ENCODE measurements at regions not wholly inside any gene's neighbourhood (a gene's known extent, or its start where the extent isn't known, plus 50 kb on each side); places are given as distances from the start of the nearest gene placed in this dataset.

DNA sequence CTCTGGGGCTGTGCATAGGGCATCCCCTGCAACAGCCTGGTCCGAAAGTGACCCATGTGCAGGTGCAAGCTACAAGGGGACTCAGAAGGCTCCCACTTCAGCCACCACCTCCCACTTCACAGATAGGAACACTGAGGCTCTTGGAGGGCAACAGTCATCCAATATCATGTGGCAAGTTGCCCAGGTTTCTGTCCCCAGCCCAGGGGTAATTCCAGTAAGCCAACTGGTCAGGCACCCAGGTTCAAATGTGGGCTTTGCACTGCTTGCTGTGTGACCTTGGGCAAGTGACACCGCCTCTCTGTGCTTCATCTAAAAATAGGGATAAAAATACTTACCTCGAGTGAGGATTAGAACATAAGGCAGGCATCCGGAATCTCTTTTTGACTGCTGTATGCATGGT lies 62.0 kb upstream of the SIRPA start:
- Histone ChIP-seq H3K36me3 (ENCODE audit: control insufficient read depth, insufficient read depth, low read length, severe bottlenecking) (no peaks in the 10 kb centered on the region), H3K4me3 (ENCODE audit: low read length) (no peak overlapping the region), H3K9ac (ENCODE audit: low read length) (no peak overlapping the region), H3K4me1 (ENCODE audit: control insufficient read depth, insufficient read depth, low read length) (peaks cover 12% of the 10 kb centered on the region), H3K9me3 (ENCODE audit: control insufficient read depth, low read length) (no peaks in the 10 kb centered on the region), H3K27me3 (replicated peaks; ENCODE audit: control insufficient read depth, insufficient read depth, low read length) (peaks cover 16% of the 10 kb centered on the region)
- no peak for DNase-seq (ENCODE audit: low read depth)

DNA sequence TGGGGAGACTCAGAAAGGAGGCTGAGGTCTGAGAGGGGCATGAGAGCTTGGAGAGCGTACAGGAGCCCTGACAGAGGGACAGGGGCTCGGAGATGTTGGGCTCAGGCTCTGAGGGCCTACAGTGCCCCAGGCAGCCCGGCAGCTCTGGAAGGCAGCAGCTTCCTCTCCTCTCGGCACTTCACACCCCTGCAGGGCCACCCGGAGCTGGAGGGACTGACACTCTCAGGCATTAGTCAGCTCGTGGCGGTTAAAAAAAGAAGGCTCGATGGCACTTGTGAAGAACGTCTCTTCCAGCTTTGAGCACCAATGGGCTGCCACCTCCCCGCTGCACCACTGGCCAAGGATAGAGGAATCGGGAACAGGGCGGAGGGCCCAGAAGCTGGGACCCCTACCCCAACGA lies 62.6 kb upstream of the SIRPA start:
- no peak overlapping the region for H3K9ac ChIP-seq (ENCODE audit: low read length)
- no peaks in the 10 kb centered on the region for H3K36me3 ChIP-seq (ENCODE audit: control insufficient read depth, insufficient read depth, low read length, severe bottlenecking)
- DNase-seq (ENCODE audit: low read depth) = no peak
- peaks cover 16% of the 10 kb centered on the region for H3K4me1 ChIP-seq (ENCODE audit: control insufficient read depth, insufficient read depth, low read length)
- no peaks in the 10 kb centered on the region for H3K9me3 ChIP-seq (ENCODE audit: control insufficient read depth, low read length)
- no peak overlapping the region for H3K4me3 ChIP-seq (ENCODE audit: low read length)
- H3K27me3 ChIP-seq (replicated peaks; ENCODE audit: control insufficient read depth, insufficient read depth, low read length) = peaks cover 16% of the 10 kb centered on the region

DNA sequence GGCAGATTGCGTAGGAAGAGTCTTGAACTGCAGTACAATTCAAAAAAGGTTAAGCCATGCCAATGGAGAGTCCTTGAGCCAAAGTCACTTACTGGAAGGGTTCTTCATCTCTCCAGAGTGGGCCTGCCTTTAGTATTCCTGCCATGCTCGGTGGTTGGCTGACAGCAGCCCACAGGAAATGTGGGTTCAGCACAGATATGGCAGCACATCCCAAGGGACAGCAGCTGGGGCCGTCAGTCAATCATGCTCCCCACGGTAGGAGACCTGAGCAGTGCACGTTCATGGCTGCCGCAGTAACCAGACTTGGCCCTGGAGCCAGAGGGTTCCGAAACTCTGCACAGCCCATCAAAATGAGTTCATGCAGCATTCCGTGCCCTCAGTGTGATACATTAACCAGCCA lies 63.6 kb upstream of the SIRPA start:
- Histone ChIP-seq H3K27me3 (replicated peaks; ENCODE audit: control insufficient read depth, insufficient read depth, low read length) (peaks cover 8% of the 10 kb centered on the region), H3K36me3 (ENCODE audit: control insufficient read depth, insufficient read depth, low read length, severe bottlenecking) (no peaks in the 10 kb centered on the region), H3K4me3 (ENCODE audit: low read length) (no peak overlapping the region), H3K4me1 (ENCODE audit: control insufficient read depth, insufficient read depth, low read length) (peaks cover 18% of the 10 kb centered on the region), H3K9ac (ENCODE audit: low read length) (no peak overlapping the region), H3K9me3 (ENCODE audit: control insufficient read depth, low read length) (no peaks in the 10 kb centered on the region)
- DNase-seq (ENCODE audit: low read depth) = no peak

DNA sequence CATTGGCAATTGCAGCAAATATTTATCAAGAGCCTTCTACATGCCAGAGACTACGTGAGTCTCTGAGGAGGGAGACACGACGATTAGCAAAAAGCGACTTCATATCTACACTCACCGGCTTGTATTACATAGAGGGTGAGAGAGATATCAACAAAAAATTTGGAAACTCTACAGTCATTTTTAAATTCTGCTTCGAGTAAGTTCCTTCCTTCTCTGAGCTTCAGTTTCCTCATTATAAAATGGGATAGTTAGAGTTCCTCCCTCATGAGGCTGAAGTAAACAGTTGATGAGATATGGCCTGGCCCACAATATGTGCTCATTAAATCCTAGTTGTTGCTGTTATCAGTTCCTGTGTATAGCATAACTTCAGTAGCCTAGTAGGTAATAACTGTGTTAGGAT lies 64.1 kb upstream of the SIRPA start:
- Histone ChIP-seq H3K27me3 (replicated peaks; ENCODE audit: control insufficient read depth, insufficient read depth, low read length) (peaks cover 8% of the 10 kb centered on the region), H3K4me1 (ENCODE audit: control insufficient read depth, insufficient read depth, low read length) (peaks cover 18% of the 10 kb centered on the region), H3K9me3 (ENCODE audit: control insufficient read depth, low read length) (no peaks in the 10 kb centered on the region), H3K9ac (ENCODE audit: low read length) (no peak overlapping the region), H3K4me3 (ENCODE audit: low read length) (no peak overlapping the region), H3K36me3 (ENCODE audit: control insufficient read depth, insufficient read depth, low read length, severe bottlenecking) (no peaks in the 10 kb centered on the region)
- no peak for DNase-seq (ENCODE audit: low read depth)

DNA sequence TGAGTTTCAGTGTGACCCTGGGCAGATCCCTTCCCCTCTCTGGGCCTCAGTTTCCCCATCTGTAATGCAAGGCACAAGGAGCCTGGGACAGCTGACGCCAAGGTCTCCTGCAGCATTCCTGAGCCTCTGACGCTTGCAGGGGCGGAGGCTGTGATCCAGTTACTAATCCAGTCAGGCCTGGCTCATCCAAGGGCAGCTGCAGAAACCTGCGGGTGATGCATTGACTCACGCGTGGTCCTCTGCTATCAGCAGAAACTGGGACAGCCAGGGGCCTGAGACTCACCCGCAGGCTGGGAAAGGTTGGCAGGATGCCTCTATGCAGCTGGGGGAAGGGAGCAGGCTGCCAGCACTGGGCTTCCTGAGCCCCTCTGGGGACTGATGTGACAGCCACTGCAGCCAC lies 65.0 kb upstream of the SIRPA start:
- peak; percentile 84 for DNase-seq (ENCODE audit: low read depth)
- Histone ChIP-seq H3K27me3 (replicated peaks; ENCODE audit: control insufficient read depth, insufficient read depth, low read length) (peaks cover 8% of the 10 kb centered on the region), H3K4me1 (ENCODE audit: control insufficient read depth, insufficient read depth, low read length) (peaks cover 22% of the 10 kb centered on the region), H3K36me3 (ENCODE audit: control insufficient read depth, insufficient read depth, low read length, severe bottlenecking) (no peaks in the 10 kb centered on the region), H3K4me3 (ENCODE audit: low read length) (no peak overlapping the region), H3K9ac (ENCODE audit: low read length) (no peak overlapping the region), H3K9me3 (ENCODE audit: control insufficient read depth, low read length) (no peaks in the 10 kb centered on the region)

DNA sequence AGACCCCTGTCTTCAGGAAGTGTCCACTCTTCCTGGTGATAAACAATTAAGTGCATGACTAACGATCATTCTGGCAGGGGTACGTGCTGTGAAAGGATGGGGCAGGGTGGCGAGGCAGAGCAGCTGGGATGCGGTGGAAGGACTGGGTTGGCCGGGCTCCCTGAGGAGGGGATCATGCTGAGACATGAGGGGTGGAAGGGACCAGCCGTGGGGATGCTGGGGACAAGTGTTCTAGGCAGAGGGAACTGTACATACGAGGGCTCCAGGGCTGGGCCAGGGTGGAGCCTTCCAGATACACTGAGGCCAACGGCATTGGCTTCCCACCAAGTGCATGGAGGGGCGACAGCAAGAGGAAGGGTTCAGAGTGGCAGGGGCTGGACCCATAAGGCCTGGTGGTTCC lies 65.7 kb upstream of the SIRPA start:
- no peaks in the 10 kb centered on the region for H3K9me3 ChIP-seq (ENCODE audit: control insufficient read depth, low read length)
- no peak overlapping the region for H3K9ac ChIP-seq (ENCODE audit: low read length)
- peaks cover 25% of the 10 kb centered on the region for H3K4me1 ChIP-seq (ENCODE audit: control insufficient read depth, insufficient read depth, low read length)
- no peak for DNase-seq (ENCODE audit: low read depth)
- H3K4me3 ChIP-seq (ENCODE audit: low read length) = no peak overlapping the region
- peaks cover 5% of the 10 kb centered on the region for H3K27me3 ChIP-seq (replicated peaks; ENCODE audit: control insufficient read depth, insufficient read depth, low read length)
- H3K36me3 ChIP-seq (ENCODE audit: control insufficient read depth, insufficient read depth, low read length, severe bottlenecking) = no peaks in the 10 kb centered on the region

DNA sequence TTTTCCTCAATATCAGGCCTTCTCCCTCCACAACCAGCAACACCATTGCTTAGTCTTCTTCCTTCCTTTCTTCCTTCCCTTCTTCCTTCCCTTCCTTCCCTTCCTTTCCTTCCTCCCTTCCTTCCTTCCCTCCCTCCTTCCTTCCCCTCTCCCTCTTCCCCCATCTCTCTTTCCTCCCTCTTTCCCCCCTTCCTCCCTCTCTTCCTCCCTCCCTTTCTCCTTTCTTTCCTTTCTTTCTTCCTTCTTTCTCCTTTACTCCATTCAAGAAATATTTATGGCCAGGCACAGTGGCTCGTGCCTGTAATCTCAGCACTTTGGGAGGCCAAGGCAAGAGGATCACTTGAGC lies 66.4 kb upstream of the SIRPA start:
- Histone ChIP-seq H3K4me3 (ENCODE audit: low read length) (no peak overlapping the region), H3K4me1 (ENCODE audit: control insufficient read depth, insufficient read depth, low read length) (peaks cover 25% of the 10 kb centered on the region), H3K9ac (ENCODE audit: low read length) (no peak overlapping the region), H3K36me3 (ENCODE audit: control insufficient read depth, insufficient read depth, low read length, severe bottlenecking) (no peaks in the 10 kb centered on the region), H3K27me3 (replicated peaks; ENCODE audit: control insufficient read depth, insufficient read depth, low read length) (peaks cover 5% of the 10 kb centered on the region), H3K9me3 (ENCODE audit: control insufficient read depth, low read length) (no peaks in the 10 kb centered on the region)
- no peak for DNase-seq (ENCODE audit: low read depth)

DNA sequence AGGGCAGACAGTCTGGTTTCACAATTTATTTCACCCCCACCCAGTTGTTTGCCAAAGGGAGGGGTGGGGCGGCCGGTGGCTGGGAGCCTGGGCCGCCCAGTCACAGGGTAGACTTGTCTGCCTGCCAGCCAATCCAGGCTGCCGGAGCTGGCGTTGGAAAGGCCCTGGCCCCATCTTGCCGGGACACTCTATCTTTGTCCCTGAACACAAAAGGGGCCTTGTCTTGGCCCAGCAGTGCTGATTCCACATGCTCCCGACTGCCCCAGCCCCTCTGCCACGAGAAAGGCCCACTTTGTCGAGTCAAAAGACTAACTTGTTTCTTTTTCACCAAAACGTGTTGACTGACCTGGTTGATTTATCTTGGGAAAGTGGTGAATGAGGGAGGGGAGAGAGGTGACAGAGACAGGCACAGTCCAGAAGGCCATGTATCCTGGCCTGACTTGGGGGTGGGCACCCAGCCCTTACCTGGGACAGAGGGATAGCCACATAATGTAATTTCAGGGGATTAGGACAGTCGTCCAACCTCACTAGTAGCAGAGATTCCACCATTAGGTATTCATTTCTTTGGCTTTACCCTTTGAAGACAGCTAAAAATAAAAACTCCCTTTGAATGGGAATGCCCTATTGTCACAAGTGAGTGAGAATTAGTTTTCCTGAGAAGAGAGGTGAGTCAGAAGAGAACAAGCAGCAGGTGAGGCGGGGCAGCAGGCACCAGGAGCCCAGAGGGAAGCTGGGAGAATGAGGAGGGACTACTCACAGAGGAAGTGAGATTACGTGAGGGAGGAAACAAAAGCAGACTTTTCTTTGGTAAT lies 67.0 kb upstream of the SIRPA start:
- no peaks in the 10 kb centered on the region for H3K36me3 ChIP-seq (ENCODE audit: control insufficient read depth, insufficient read depth, low read length, severe bottlenecking)
- H3K27me3 ChIP-seq (replicated peaks; ENCODE audit: control insufficient read depth, insufficient read depth, low read length) = peaks cover 2% of the 10 kb centered on the region
- H3K4me1 ChIP-seq (ENCODE audit: control insufficient read depth, insufficient read depth, low read length) = peaks cover 25% of the 10 kb centered on the region
- H3K9me3 ChIP-seq (ENCODE audit: control insufficient read depth, low read length) = no peaks in the 10 kb centered on the region
- no peak for DNase-seq (ENCODE audit: low read depth)
- no peak overlapping the region for H3K4me3 ChIP-seq (ENCODE audit: low read length)
- no peak overlapping the region for H3K9ac ChIP-seq (ENCODE audit: low read length)

DNA sequence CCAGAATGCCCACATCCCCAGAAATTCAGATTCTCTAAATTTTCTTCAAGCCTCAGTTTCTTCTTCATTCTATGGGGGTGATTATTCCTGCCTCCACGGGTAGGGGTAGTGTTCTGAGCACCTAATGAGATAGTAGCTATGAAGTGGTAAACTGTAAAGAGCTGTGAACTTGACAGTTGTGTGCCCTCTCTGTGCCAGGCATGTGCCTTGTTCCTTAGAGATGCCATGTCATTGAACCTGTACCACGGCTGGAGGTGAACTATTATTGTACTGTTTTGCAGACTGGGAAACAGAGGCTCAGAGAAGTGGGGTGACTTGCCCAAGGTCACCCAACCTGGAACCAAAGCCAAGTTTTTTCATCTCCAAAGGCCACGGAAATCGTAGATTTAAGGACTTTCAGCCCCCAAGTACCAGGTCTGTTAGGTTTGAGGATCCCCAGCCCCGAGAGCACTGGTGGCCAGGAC lies 67.7 kb upstream of the SIRPA start:
- H3K27me3 ChIP-seq (replicated peaks; ENCODE audit: control insufficient read depth, insufficient read depth, low read length) = no peaks in the 10 kb centered on the region

DNA sequence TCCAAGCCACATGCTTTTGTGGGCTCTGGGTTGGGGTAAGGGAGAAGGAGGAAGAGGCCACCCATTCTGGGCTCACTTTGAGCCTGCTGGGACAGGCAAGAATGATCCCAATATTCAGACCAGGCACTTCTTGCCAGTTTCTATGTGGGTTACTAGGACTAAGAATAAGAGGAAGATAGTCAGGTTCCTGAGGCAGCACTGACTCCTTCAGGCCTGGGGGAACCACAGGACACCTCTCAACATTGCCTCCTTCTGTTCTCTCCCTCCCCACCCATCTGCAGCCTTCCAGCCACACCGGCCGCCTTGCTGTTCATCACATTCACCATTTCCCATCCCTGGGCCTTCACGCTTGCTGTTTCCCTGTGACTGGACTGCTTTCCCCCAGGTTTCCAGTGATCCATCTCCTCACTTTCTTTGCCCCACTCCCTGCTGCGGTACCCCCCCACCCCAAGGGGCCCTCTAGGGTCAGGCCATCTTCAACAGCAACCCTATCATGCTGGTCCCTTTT lies 69.2 kb upstream of the SIRPA start:
- Histone ChIP-seq H3K4me3 (ENCODE audit: low read length) (no peak overlapping the region), H3K9me3 (ENCODE audit: control insufficient read depth, low read length) (peaks cover 7% of the 10 kb centered on the region), H3K9ac (ENCODE audit: low read length) (no peak overlapping the region), H3K27me3 (replicated peaks; ENCODE audit: control insufficient read depth, insufficient read depth, low read length) (no peaks in the 10 kb centered on the region), H3K4me1 (ENCODE audit: control insufficient read depth, insufficient read depth, low read length) (peaks cover 25% of the 10 kb centered on the region), H3K36me3 (ENCODE audit: control insufficient read depth, insufficient read depth, low read length, severe bottlenecking) (no peaks in the 10 kb centered on the region)
- DNase-seq (ENCODE audit: low read depth) = no peak

More for the DNA sequence above, 67.7 kb upstream of the SIRPA start:
- Histone ChIP-seq H3K4me1 (ENCODE audit: control insufficient read depth, insufficient read depth, low read length) (peaks cover 25% of the 10 kb centered on the region), H3K4me3 (ENCODE audit: low read length) (no peak overlapping the region), H3K9me3 (ENCODE audit: control insufficient read depth, low read length) (peaks cover 2% of the 10 kb centered on the region), H3K9ac (ENCODE audit: low read length) (no peak overlapping the region), H3K36me3 (ENCODE audit: control insufficient read depth, insufficient read depth, low read length, severe bottlenecking) (no peaks in the 10 kb centered on the region)
- no peak for DNase-seq (ENCODE audit: low read depth)

DNA sequence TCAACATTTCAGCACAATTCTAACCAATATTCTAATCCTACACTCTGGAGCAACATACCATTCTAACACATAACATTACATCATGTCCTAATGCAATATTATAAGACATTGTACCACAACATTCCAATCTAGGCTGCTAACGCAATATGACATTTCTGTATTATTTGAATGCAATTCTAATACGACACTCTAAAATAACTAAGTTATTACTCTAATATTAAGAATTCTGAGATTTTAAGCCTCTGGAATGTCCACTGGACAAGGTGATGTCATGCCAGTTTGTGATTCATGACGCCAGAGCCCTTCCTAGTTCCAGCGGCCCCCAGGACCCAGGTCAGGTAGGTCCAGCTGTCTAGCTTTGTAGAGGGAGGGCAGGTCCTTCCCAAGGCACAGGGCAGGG lies 69.7 kb upstream of the SIRPA start:
- Histone ChIP-seq H3K9me3 (ENCODE audit: control insufficient read depth, low read length) (peaks cover 7% of the 10 kb centered on the region), H3K27me3 (replicated peaks; ENCODE audit: control insufficient read depth, insufficient read depth, low read length) (no peaks in the 10 kb centered on the region), H3K9ac (ENCODE audit: low read length) (no peak overlapping the region), H3K4me1 (ENCODE audit: control insufficient read depth, insufficient read depth, low read length) (peaks cover 21% of the 10 kb centered on the region), H3K4me3 (ENCODE audit: low read length) (no peak overlapping the region), H3K36me3 (ENCODE audit: control insufficient read depth, insufficient read depth, low read length, severe bottlenecking) (no peaks in the 10 kb centered on the region)
- DNase-seq (ENCODE audit: low read depth) = peak; percentile 74

DNA sequence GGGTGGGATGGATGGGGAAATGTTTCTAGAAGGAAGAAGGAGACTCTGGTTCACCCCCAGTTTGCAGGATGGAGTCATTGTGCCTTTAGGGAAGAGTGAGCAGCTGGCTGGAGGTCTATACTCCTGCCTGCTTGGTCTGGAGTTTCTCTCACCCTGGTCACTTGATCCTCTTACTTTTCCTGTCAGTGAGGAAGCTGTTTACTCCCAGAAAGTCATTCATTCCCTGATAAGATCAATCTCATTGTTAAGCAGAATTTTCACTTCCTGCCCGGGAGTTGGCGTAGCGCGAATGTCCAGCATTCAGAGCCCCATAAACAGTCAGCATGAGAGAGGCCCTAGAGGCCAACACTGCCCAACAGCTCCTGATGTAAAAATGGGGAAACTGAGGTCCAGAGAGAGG lies 70.4 kb upstream of the SIRPA start:
- no peaks in the 10 kb centered on the region for H3K36me3 ChIP-seq (ENCODE audit: control insufficient read depth, insufficient read depth, low read length, severe bottlenecking)
- no peak overlapping the region for H3K9ac ChIP-seq (ENCODE audit: low read length)
- no peak overlapping the region for H3K4me3 ChIP-seq (ENCODE audit: low read length)
- DNase-seq (ENCODE audit: low read depth) = no peak
- H3K9me3 ChIP-seq (ENCODE audit: control insufficient read depth, low read length) = peaks cover 7% of the 10 kb centered on the region
- H3K4me1 ChIP-seq (ENCODE audit: control insufficient read depth, insufficient read depth, low read length) = peaks cover 15% of the 10 kb centered on the region
- H3K27me3 ChIP-seq (replicated peaks; ENCODE audit: control insufficient read depth, insufficient read depth, low read length) = no peaks in the 10 kb centered on the region

Data from adipocyte (in vitro differentiated cells).